NCI-H2227 treated with DMSO at 0.1 percent for 48 hours (cell line): ENCODE measurements at regions not wholly inside any gene's neighbourhood (a gene's known extent, or its start where the extent isn't known, plus 50 kb on each side); places are given as distances from the start of the nearest gene placed in this dataset.

ENCODE experiments used
- DNase-seq: peaks from one replicate; lab custom pipeline; 2025; lab: John Stamatoyannopoulos, UW

- no peak for DNase-seq
Measured at GRCh38 chr5:135139381-135140134, 105.5 kb upstream of the PITX1 start.

GRCh38 chr5:135138116-135138850, 104.3 kb upstream of the PITX1 start:
- DNase-seq = no peak

DNA sequence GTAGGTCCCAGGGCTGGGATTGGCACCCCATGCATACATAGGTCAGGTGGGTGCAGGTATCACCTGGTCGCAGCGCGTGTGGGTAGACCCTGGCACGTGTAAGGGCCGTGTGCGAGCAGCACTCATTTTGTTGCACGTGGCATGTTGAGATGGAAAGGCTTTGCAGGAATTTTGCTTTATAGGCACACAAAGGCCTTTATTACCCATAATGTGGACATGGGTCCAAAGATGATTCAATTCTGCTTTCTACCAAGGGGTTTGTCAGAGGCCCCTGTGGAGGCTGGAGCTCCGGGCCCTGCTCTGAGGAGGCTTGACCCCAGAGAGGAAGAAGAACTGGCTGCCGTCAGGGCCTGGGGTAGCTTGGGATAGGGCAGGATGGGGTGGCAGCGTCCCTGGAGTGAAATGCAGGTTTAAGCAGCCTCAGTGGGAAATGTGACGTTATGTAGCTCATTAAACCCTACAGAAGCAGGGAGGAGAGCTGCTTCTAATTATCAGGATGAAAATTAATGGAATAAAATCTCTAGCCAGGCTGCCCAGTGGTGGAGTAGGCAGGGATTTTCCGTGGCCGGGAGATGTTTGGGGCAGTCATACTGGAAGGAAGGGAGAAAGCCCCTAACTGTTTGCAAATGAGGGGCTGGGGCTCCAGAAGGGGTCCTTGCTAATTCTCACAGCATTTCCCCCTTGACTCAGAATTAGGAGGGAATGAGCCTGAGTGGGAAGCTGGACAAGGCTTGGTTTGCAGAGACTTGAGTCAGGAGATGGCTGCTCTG, 103.3 kb upstream of the PITX1 start:
- no peak for DNase-seq

GRCh38 chr5:135136546-135136945, 102.5 kb upstream of the PITX1 start:
- DNase-seq = no peak

DNA sequence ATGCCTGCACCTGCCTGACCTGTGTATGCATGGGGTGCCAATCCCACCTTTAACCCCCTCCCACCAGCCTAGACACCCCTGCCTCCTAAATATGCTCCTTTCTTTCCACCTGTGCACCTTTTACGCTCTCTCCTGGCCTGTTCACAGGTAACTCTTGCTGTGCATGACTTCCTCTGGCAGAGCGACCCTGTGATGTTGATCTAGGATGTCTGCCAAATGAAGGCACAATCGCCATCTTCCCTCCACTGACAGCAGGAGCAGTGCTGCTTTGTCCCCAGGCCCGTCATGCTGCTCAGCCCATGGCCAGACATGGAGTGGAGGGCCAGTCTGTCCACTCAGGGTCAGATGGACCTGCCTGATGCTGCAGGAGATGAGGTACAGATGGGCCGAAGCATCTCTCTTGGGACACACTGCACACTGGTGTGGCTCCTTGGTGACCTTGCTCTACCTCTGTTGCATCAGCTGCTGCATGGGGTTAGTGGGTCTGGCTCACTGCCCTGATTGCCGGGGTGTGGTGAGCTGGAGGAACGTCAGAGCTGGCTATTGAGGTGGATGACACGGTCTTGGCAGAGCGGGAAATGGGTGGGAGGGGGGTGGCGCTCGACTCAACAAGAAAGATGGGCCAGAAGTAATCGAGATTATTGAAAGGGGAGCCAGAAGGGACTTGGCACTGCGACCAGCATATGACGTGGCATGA, 101.7 kb upstream of the PITX1 start:
- DNase-seq = no peak

GRCh38 chr5:135134691-135135381, 100.8 kb upstream of the PITX1 start:
- no peak for DNase-seq

DNA sequence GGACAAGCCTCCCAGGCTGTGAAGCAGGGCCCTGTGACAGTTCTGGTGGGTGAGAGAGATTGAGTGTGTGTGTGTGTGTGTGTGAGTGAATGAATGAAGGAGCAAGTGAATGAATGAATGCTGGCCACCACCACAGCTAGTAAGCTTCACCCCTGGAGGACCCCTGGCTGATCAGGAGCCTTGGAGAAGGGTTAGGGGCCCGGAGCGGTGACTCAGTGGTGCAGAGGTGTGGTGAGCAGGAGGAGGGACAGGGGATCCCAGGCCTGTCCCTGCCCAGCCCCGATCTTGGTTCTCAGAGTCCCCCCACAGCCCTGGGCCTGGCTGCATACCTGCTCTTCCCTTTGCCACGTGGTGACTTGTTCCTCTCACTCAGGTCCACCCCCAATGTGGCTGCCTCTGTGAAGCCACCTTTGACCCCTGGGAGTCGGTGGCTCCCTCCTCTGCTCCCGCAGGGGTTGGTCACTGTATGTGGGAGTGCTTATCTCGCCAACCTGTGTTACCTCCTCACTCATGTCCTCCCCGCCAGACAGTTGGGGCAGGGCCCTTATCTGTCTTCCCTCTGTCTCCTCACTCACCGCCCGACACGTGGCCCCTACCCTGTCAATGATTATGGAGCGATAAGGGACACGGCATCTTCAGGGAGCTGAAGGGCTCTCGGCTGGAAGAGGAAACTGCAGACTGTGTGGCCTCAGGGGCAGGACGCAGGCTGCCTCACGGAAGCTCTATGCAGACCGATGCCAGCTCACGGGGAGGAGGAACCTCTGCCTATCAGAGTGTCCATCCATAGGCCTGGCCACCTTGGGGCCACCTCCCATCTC, 99.9 kb upstream of the PITX1 start:
- DNase-seq = no peak

DNA sequence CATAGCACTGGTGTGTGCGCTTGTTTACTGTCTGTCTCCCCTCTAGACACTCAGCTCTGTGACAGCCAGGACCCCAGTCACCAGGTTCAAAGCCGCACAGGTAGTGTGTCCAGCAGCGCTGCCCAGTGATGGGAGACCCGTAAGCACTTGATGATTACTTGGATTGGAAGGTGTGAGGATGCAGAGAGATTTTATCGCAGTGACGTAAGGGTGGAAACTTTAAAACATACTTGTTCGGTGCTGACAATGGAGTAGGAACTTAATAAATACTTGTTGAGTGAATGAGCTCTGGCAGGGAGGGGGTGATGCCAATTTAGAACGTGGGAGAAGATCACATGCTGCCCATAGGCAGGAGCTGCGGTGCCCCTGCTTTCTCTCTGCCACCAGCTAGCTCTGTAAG, 99.2 kb upstream of the PITX1 start:
- no peak for DNase-seq

DNA sequence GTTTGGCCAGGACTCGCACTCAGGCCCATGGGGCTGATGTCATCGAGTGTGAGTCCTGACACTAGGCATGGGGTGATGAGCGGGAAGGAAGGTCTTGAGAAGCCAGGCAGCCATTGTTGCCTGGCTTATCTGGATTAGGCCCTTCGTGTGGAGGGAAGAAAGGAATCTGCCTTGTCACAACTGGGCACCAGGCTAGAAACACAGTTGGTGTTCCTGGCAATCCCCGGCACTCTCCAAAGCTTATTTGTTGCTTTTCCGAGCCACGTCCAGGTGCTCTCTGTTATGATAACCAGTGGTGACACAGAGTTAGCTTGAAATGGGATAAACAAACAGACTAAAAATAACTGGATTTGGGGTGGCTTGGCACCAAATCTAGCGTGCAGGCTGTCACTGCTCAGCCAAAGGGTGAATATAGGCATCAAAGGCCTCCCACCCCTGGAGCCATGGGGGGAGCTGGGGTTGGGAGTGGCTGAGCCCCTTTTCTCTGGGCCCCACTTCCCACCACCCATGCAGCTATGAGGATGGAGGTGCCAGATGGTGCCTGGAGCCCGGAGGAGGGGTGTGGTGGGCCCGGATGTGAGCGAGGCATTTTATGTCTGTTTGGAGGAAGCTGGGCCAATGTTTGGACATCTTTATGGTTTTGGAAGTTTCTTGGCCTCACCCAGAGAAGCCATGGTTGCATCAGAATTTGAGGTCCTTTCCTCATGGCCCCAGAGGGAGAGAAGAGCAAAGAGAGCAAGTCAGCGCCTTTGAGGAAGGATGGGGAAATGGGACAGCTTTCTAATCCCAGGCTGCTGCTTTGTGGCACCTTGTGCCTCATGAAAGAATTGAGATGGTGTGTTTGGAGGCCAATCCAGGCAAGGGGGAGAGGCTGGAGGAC, 98.0 kb upstream of the PITX1 start:
- no peak for DNase-seq

GRCh38 chr5:135130261-135131215, 96.5 kb upstream of the PITX1 start:
- DNase-seq = no peak

DNA sequence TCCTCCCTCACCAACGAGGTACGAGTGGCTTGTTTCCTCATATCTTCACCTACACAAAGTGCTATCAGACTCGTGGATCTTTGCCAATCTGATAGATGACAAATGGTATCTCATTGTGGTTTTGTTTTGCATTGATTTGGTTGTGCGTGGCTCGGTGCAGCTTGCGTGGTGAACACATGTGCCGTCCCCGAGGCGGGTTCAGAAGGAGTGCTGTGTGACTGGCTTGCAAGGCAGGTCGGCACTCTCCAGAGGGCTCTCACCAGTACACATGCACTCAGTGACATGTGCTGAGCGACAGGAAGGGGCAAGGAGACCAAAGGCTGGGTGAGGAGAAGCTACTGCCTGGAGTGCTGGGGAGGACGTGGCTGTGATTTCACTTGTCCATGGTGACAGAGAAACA, 95.3 kb upstream of the PITX1 start:
- DNase-seq = no peak

DNA sequence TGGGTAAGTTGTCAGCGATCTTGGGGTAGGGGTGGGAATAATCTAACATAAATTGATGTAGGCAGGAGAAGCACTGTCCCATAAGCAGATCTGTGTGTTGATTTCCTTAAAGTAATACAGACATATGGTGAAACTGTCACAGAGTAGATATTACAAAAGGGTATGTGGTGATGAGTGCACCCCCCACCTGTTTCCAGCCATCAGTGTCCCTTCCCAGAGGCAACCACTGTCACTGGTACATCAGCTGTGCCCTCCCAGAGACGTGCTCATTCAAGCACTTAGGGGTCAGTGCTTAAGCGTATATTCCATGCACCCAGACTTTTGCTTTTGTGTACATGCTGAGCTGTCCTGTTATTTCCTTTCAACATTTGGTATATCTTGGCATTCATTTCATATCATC, 94.3 kb upstream of the PITX1 start:
- no peak for DNase-seq

DNA sequence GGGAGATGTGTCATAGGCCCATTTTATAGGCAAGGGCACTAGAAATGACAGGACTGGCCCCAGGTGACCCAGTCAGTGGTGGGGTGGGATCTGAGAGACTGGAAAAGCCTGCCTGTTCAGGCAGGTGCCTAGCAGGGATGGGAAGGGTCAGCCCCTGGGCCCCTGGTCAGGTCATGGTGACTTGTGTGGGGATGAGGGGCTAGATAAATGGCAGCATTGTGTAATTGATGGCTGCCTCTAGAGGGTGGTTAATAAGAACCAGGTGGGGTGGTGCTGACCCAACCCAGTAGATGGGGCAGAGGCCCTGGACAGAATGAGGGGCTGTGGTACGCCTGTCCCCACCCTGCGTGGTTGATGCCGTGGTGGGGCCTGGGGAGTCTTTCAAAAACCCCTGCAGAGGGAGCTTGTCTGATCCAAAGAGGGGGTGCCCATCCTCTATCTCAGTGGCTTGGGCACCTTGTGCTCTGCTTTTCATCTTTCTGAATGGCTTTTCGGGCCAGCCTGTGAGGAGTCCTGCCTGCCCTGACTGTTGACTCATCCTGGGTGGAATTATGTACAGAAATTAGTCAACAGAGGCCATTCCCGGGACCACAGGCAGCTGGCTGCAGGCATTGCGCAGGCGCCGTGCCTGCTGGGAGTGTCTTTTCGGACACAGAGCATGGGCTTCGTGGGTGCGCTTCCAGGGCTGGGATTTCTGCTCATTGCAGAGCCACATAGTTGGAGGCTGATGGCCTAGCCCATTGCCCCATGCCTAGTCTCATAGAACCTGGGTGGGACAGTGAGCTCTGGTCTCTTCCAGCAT, 93.6 kb upstream of the PITX1 start:
- DNase-seq = no peak

- no peak for DNase-seq
Measured at GRCh38 chr5:135126688-135127438, 92.8 kb upstream of the PITX1 start.

DNA sequence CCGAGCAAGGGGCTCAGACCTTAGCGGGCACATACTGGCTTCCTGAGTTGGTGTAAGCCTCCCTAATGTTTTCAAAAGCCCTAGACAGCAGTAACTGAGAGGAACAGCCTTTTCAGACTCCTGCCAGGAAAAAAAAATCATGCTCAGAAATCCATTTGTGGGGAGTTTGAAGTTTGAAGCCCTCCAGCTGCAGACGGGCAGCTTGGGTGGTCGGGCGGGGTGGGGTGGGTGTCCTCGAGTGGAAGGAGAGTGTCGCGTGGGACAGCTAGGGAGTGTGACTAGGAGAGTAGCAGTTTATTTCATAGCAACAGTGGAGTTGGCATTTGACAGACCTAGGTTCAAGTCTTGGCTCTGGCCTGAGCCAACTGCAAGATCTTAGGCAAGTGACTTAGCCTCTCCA, 90.7 kb upstream of the PITX1 start:
- no peak for DNase-seq

DNA sequence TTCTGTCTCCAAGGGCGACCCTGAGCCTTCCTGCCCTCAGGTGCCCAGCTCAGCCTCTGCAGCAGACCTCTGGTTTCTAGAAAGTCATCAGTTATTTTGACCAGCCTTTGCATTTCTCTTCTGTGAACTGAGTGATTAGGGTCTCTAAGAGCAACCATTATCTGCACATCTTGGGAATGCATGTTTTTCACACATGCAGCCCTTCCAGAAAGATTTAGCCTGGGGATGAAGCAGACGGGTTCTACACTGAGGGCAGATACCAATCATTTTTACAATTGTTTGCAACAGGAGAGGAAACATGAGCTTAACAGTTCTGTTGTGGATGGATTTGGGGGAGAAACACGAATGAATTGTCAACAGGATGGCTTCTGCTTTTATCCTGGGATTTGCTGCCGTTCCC, 90.1 kb upstream of the PITX1 start:
- DNase-seq = no peak

DNA sequence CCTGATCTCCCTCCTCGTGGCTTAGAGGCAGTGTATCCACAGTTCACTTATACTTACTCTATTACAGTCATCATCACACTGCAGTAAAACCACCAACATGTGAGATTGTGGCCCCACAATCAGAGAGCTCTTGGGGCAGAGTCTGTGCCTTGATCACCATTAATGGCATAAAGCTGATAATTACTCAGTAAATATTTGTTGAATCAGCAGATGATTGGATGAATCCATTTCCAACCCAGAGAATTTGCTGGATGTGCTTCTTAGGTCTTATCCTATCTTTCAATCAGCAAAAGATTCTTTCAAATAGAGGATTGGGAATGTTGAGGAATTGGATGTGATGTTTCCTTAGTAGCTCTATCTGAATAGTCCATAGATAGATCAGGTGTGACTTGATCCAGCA, 88.8 kb upstream of the PITX1 start:
- no peak for DNase-seq
